ENCODE measurements at regions not wholly inside any gene's neighbourhood (a gene's known extent, or its start where the extent isn't known, plus 50 kb on each side); places are given as distances from the start of the nearest gene placed in this dataset.

DNA sequence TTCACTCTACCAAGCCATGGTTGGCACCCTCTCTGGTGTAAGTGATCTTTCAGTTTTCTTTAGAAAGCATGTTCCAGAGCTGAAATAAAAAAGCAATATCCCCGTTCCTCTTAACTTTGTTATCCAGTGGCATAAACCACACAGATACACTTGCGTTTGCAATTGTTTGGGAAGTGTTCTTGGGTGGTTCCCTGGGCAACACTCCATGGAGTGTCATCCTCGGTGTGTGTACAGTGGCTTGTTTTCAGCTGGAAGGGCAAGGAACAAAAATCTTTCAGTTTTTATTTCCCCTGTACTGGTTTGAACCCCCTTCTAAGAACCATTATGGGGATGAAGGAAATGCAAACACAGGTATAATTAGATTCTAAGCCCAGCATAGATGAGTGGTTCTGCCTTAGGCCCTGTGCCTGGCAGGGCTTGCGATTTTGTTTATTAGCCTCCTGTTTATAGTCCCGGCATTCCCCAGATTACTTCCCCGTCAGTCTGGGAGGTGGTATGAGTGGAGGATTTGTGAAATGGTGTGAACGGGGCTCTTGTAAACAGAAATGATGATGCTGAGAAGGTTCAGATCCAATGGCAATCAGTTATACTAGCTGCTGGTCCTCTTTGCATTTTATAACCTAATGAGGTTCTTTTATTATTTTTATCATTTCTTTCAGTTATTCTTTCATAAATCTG is 76.0 kb upstream of the CD180 start:
- no peak for DNase-seq (ENCODE audit: low read depth)
- no peak overlapping the region for H3K4me3 ChIP-seq (ENCODE audit: low read depth, low read length)
- TF ChIP-seq CTCF (conservative IDR thresholded peaks at IDR 0.05; ENCODE audit: low read depth, low read length) = no peak

- DNase-seq (ENCODE audit: low read depth) = peak; percentile 99
- H3K4me3 ChIP-seq (ENCODE audit: low read depth, low read length) = no peak overlapping the region
- no peak for TF ChIP-seq CTCF (conservative IDR thresholded peaks at IDR 0.05; ENCODE audit: low read depth, low read length)
Observed at GRCh38 chr5:67268231-67269021, 71.8 kb upstream of the CD180 start.

DNA sequence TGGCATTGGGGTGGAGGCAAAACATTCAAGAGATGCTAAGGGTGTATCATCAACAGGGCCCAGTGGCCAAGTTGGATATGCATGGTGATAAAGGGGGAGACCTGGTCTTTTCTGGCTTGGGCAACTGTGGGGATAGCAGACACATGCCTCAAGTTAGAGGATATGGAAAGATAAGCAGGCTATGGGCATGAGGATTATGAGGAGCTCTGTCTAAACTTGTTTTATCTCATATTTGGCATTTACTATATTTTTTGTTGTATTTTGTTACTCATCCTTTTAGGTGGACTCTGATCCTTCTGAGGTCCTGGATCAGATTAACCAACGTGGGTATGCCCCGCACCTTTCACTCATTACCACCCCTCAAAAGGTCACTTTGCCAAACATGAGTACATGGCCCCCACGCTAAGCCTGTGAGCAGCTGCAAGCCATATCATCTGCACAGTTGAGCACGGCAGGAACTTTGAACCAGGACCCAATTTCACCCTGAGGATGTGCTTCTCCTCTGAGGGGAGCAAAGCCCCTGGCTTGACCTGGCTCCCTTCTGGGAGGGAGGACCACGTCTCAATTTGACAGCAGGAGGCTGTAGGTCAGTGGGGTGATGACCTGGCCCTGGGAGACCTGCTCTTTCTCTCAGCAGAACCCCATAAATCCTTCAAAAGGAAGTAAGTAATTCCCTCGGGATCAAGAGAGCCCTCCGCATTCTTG is 71.1 kb upstream of the CD180 start:
- no peak for DNase-seq (ENCODE audit: low read depth)
- no peak overlapping the region for H3K4me3 ChIP-seq (ENCODE audit: low read depth, low read length)
- no peak for TF ChIP-seq CTCF (conservative IDR thresholded peaks at IDR 0.05; ENCODE audit: low read depth, low read length)

GRCh38 chr5:67266654-67267350 is 70.2 kb upstream of the CD180 start:
- no peak overlapping the region for H3K4me3 ChIP-seq (ENCODE audit: low read depth, low read length)
- TF ChIP-seq CTCF (conservative IDR thresholded peaks at IDR 0.05; ENCODE audit: low read depth, low read length) = no peak
- no peak for DNase-seq (ENCODE audit: low read depth)

GRCh38 chr5:67265951-67266350 is 69.4 kb upstream of the CD180 start:
- peak; percentile 54 for DNase-seq (ENCODE audit: low read depth)
- no peak for TF ChIP-seq CTCF (conservative IDR thresholded peaks at IDR 0.05; ENCODE audit: low read depth, low read length)
- no peak overlapping the region for H3K4me3 ChIP-seq (ENCODE audit: low read depth, low read length)

DNA sequence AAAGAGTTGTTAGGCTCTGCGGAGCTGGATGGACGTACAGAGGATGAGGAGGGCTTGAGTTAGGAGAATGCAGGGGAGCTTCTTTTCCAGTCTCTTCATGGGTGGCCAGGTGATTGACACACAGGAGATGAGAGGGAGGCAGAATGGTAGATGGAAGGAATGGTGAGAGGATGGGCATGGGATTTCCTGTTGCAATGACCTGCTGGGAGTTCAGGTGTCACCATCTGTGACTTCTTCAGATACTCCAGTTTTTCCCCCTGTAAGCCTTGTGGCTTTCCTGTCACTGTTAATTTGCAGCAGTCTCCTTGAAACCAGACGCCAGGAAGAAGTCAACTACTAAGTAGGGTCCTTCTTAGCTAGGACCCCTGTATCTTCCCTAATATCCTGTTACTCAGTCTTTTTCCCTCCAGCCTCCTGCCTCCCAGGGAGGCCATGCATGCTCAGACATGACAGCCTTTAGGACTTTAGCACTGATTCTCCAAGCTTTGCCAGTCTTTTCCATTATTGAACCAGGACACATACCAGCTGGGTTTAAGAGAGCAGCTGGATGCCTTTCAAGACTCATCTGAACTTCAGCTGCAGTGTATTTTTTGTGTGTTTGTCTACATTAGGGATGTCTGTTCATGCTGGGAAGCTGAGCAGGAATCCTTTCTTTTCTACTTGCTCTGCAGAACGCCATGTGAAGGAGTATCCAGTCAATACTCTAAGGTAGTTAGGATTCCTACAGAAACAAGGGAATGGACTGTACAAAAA is 67.2 kb upstream of the CD180 start:
- TF ChIP-seq CTCF (conservative IDR thresholded peaks at IDR 0.05; ENCODE audit: low read depth, low read length) = no peak
- no peak overlapping the region for H3K4me3 ChIP-seq (ENCODE audit: low read depth, low read length)
- no peak for DNase-seq (ENCODE audit: low read depth)
